ENCODE measurements at regions not wholly inside any gene's neighbourhood (a gene's known extent, or its start where the extent isn't known, plus 50 kb on each side); places are given as distances from the start of the nearest gene placed in this dataset.

GRCh38 chr16:85271198-85271597 is 158.9 kb upstream of the CIBAR2 start:
- no peak overlapping the region for H3K4me3 ChIP-seq (ENCODE audit: low read depth, low read length)
- no peak for DNase-seq (ENCODE audit: low read depth, low spot score)
- in situ Hi-C loops (cut with HindIII; ENCODE audit: low sequenced_read_pairs) = no loop called here
- no peak for TF ChIP-seq CTCF (IDR thresholded peaks at IDR 0.05; ENCODE audit: low read depth, low read length)

GRCh38 chr16:85273293-85273692 is 161.0 kb upstream of the CIBAR2 start:
- TF ChIP-seq CTCF (IDR thresholded peaks at IDR 0.05; ENCODE audit: low read depth, low read length) = no peak
- no peak for DNase-seq (ENCODE audit: low read depth, low spot score)
- no peak overlapping the region for H3K4me3 ChIP-seq (ENCODE audit: low read depth, low read length)
- in situ Hi-C loops (cut with HindIII; ENCODE audit: low sequenced_read_pairs) = no loop called here

GRCh38 chr16:85274501-85274900 is 162.2 kb upstream of the CIBAR2 start:
- no peak overlapping the region for H3K4me3 ChIP-seq (ENCODE audit: low read depth, low read length)
- TF ChIP-seq CTCF (IDR thresholded peaks at IDR 0.05; ENCODE audit: low read depth, low read length) = no peak
- in situ Hi-C loops (cut with HindIII; ENCODE audit: low sequenced_read_pairs) = no loop called here
- no peak for DNase-seq (ENCODE audit: low read depth, low spot score)

GRCh38 chr16:85274924-85275323 is 162.7 kb upstream of the CIBAR2 start:
- no peak for DNase-seq (ENCODE audit: low read depth, low spot score)
- no peak overlapping the region for H3K4me3 ChIP-seq (ENCODE audit: low read depth, low read length)
- in situ Hi-C loops (cut with HindIII; ENCODE audit: low sequenced_read_pairs) = no loop called here
- no peak for TF ChIP-seq CTCF (IDR thresholded peaks at IDR 0.05; ENCODE audit: low read depth, low read length)

GRCh38 chr16:85275533-85276249 is 163.4 kb upstream of the CIBAR2 start:
- peak; percentile 96 for TF ChIP-seq CTCF (IDR thresholded peaks at IDR 0.05; ENCODE audit: low read depth, low read length)
- in situ Hi-C loops (cut with HindIII; ENCODE audit: low sequenced_read_pairs) = no loop called here
- H3K4me3 ChIP-seq (ENCODE audit: low read depth, low read length) = no peak overlapping the region
- DNase-seq (ENCODE audit: low read depth, low spot score) = peak; percentile 40

- no peak for DNase-seq (ENCODE audit: low read depth, low spot score)
- no peak overlapping the region for H3K4me3 ChIP-seq (ENCODE audit: low read depth, low read length)
- TF ChIP-seq CTCF (IDR thresholded peaks at IDR 0.05; ENCODE audit: low read depth, low read length) = no peak
- in situ Hi-C loops (cut with HindIII; ENCODE audit: low sequenced_read_pairs) = no loop called here
Measured at GRCh38 chr16:85276258-85276657, 164.0 kb upstream of the CIBAR2 start.

Measured in astrocyte of the spinal cord (primary cell).